Hepatocyte (in vitro differentiated cells): ENCODE measurements at regions not wholly inside any gene's neighbourhood (a gene's known extent, or its start where the extent isn't known, plus 50 kb on each side); places are given as distances from the start of the nearest gene placed in this dataset.

Experiments used
- DNase-seq: peaks from one replicate; pipeline ENCODE4 v3.0.0-alpha.2; 2016; ENCODE audit warnings: low spot score
- H2AFZ ChIP-seq: fragments of 200-600 bp; sonication (generic); 2 replicates; pipeline ENCODE4 v1.6.0; 2016; ENCODE audit warnings: antibody characterized with exemption, mild to moderate bottlenecking
- H3K27ac ChIP-seq: fragments of 200-600 bp; sonication (generic); 2 replicates; pipeline ENCODE4 v1.5.1; 2016; ENCODE audit warnings: mild to moderate bottlenecking
- H3K27me3 ChIP-seq: fragments of 200-600 bp; sonication (generic); 2 replicates; pipeline ENCODE4 v1.6.1; 2016
- H3K36me3 ChIP-seq: fragments of 200-600 bp; sonication (generic); replicated peaks from 2 replicates; pipeline ENCODE4 v1.5.1; 2016; ENCODE audit warnings: low read depth; ENCODE audit not compliant: insufficient read depth
- H3K4me1 ChIP-seq: fragments of 200-600 bp; sonication (generic); 2 replicates; pipeline ENCODE4 v1.5.1; 2016; ENCODE audit warnings: mild to moderate bottlenecking, moderate library complexity; ENCODE audit not compliant: insufficient read depth
- H3K4me2 ChIP-seq: fragments of 200-600 bp; sonication (generic); 2 replicates; pipeline ENCODE4 v1.6.0; 2016
- H3K4me3 ChIP-seq: fragments of 200-600 bp; sonication (generic); 2 replicates; pipeline ENCODE4 v1.5.1; 2016; ENCODE audit warnings: mild to moderate bottlenecking
- H3K79me2 ChIP-seq: fragments of 200-600 bp; sonication (generic); 2 replicates; pipeline ENCODE4 v1.6.0; 2017; ENCODE audit warnings: mild to moderate bottlenecking
- H3K9me2 ChIP-seq: fragments of 200-600 bp; sonication (generic); replicated peaks from 2 replicates; pipeline ENCODE4 v1.6.0; 2017; ENCODE audit warnings: mild to moderate bottlenecking; ENCODE audit not compliant: insufficient read depth
- H3K9me3 ChIP-seq: fragments of 200-600 bp; sonication (generic); 2 replicates; pipeline ENCODE4 v1.5.1; 2016; ENCODE audit warnings: low read depth, mild to moderate bottlenecking
- H4K20me1 ChIP-seq: fragments of 200-600 bp; sonication (generic); 2 replicates; pipeline ENCODE4 v1.6.0; 2016; ENCODE audit warnings: mild to moderate bottlenecking; ENCODE audit not compliant: insufficient read depth, poor library complexity, severe bottlenecking
- EZH2 ChIP-seq: fragments of 200-600 bp; sonication (generic); IDR thresholded peaks from 2 replicates; pipeline ENCODE4 v1.6.1; 2016; ENCODE audit warnings: antibody characterized with exemption, mild to moderate bottlenecking, borderline replicate concordance
- EZH2phosphoT487 ChIP-seq: fragments of 200-600 bp; sonication (generic); IDR thresholded peaks from one replicate; pipeline ENCODE4 v1.6.1; 2018; ENCODE audit warnings: antibody characterized with exemption, mild to moderate bottlenecking, low read depth, moderate library complexity; ENCODE audit not compliant: unreplicated experiment, severe bottlenecking
- WGBS: methylation state at CpG from one replicate; pipeline ENCODE4 v1.1.6; 2016; ENCODE audit warnings: low lambda C conversion rate; ENCODE audit errors: missing lambda C conversion rate; 5-methylcytosine and 5-hydroxymethylcytosine counted together
- TF ChIP-seq, protein P1 (sequence below): fragments of 200-600 bp; sonication (generic); IDR thresholded peaks from 2 replicates; pipeline ENCODE4 v1.5.1; 2016; ENCODE audit warnings: antibody characterized with exemption, mild to moderate bottlenecking; ENCODE audit not compliant: poor library complexity

- Histone ChIP-seq H3K4me3 (no peak overlapping the region), H3K9me3 (no peaks in the 10 kb centered on the region), H3K27ac (no peak overlapping the region), H3K79me2 (no peaks in the 10 kb centered on the region), H3K4me1 (no peaks in the 10 kb centered on the region), H3K36me3 (no peaks in the 10 kb centered on the region), H3K9me2 (no peaks in the 10 kb centered on the region), H2AFZ (no peak overlapping the region), H3K4me2 (no peak overlapping the region), H3K27me3 (no peaks in the 10 kb centered on the region), H4K20me1 (no peaks in the 10 kb centered on the region)
- 79% methylated on average over 4 of the region's 4 CpGs for WGBS
- TF ChIP-seq EZH2phosphoT487 (no peak), EZH2 (no peak)
- TF ChIP-seq, protein P1, sequence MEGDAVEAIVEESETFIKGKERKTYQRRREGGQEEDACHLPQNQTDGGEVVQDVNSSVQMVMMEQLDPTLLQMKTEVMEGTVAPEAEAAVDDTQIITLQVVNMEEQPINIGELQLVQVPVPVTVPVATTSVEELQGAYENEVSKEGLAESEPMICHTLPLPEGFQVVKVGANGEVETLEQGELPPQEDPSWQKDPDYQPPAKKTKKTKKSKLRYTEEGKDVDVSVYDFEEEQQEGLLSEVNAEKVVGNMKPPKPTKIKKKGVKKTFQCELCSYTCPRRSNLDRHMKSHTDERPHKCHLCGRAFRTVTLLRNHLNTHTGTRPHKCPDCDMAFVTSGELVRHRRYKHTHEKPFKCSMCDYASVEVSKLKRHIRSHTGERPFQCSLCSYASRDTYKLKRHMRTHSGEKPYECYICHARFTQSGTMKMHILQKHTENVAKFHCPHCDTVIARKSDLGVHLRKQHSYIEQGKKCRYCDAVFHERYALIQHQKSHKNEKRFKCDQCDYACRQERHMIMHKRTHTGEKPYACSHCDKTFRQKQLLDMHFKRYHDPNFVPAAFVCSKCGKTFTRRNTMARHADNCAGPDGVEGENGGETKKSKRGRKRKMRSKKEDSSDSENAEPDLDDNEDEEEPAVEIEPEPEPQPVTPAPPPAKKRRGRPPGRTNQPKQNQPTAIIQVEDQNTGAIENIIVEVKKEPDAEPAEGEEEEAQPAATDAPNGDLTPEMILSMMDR: no peak
- DNase-seq: no peak
These were observed 238.8 kb upstream of the DMRT1 start for GRCh38 chr9:602716-603115.

GRCh38 chr9:603126-603525, 238.4 kb upstream of the DMRT1 start:
- H3K27ac ChIP-seq: no peak overlapping the region
- H3K27me3 ChIP-seq: no peaks in the 10 kb centered on the region
- no peaks in the 10 kb centered on the region for H4K20me1 ChIP-seq
- WGBS: 62% methylated on average over 2 of the region's 2 CpGs
- no peaks in the 10 kb centered on the region for H3K79me2 ChIP-seq
- H2AFZ ChIP-seq: no peak overlapping the region
- no peak for DNase-seq
- no peak overlapping the region for H3K4me2 ChIP-seq
- no peaks in the 10 kb centered on the region for H3K4me1 ChIP-seq
- TF ChIP-seq, protein P1: no peak
- no peak for TF ChIP-seq EZH2phosphoT487
- no peak for TF ChIP-seq EZH2
- H3K9me2 ChIP-seq: no peaks in the 10 kb centered on the region
- H3K9me3 ChIP-seq: no peaks in the 10 kb centered on the region
- no peak overlapping the region for H3K4me3 ChIP-seq
- no peaks in the 10 kb centered on the region for H3K36me3 ChIP-seq

GRCh38 chr9:607417-607816, 234.1 kb upstream of the DMRT1 start:
- H2AFZ ChIP-seq: no peak overlapping the region
- 65% methylated on average over 4 of the region's 5 CpGs for WGBS

More at GRCh38 chr9:607417-607816, 234.1 kb upstream of the DMRT1 start:
- Histone ChIP-seq H3K79me2 (no peaks in the 10 kb centered on the region), H3K4me2 (no peak overlapping the region), H3K4me1 (no peaks in the 10 kb centered on the region), H3K9me3 (no peaks in the 10 kb centered on the region), H4K20me1 (no peaks in the 10 kb centered on the region), H3K36me3 (no peaks in the 10 kb centered on the region), H3K27me3 (no peaks in the 10 kb centered on the region), H3K9me2 (no peaks in the 10 kb centered on the region), H3K4me3 (no peak overlapping the region), H3K27ac (no peak overlapping the region)
- no peak for DNase-seq
- TF ChIP-seq EZH2 (no peak), EZH2phosphoT487 (no peak)
- TF ChIP-seq, protein P1: no peak
